Activated gamma-delta T cell treated with anti-CD3 and anti-CD28 coated beads, Interleukin-2, amount 50 U/mL, for 16 hours (primary cell): ENCODE measurements at regions not wholly inside any gene's neighbourhood (a gene's known extent, or its start where the extent isn't known, plus 50 kb on each side); places are given as distances from the start of the nearest gene placed in this dataset.
"Not testable (repeated sequence)": the region's sequence is repeated elsewhere in the genome, so short reads cannot be mapped to it uniquely, and the experiment has no call there.

Experiments used
- DNase-seq: peaks from one replicate; pipeline ENCODE4 v3.0.0-alpha.2; 2020; ENCODE audit warnings: low read depth

GRCh38 chr2:143850084-143850483 is 669.8 kb downstream of the ZEB2 start:
- DNase-seq: no peak

- no peak for DNase-seq
Measured at GRCh38 chr2:143847257-143847656, 672.7 kb downstream of the ZEB2 start.

GRCh38 chr2:143844986-143845385 is 674.9 kb downstream of the ZEB2 start:
- no peak for DNase-seq

GRCh38 chr2:143843686-143844085 is 676.2 kb downstream of the ZEB2 start:
- DNase-seq: no peak

- no peak for DNase-seq
Measured at GRCh38 chr2:143842836-143843235, 677.1 kb downstream of the ZEB2 start.

GRCh38 chr2:143841935-143842334 is 678.0 kb downstream of the ZEB2 start:
- no peak for DNase-seq

GRCh38 chr2:143840601-143841000 is 679.3 kb downstream of the ZEB2 start:
- no peak for DNase-seq

GRCh38 chr2:143840194-143840593 is 679.7 kb downstream of the ZEB2 start:
- no peak for DNase-seq

GRCh38 chr2:143839456-143839855 is 680.5 kb downstream of the ZEB2 start:
- no peak for DNase-seq

GRCh38 chr2:143837055-143837454 is 682.9 kb downstream of the ZEB2 start:
- DNase-seq: not testable (repeated sequence)

GRCh38 chr2:143835481-143835880 is 684.4 kb downstream of the ZEB2 start:
- DNase-seq: no peak

GRCh38 chr2:143833015-143833660 is 686.8 kb downstream of the ZEB2 start:
- DNase-seq: no peak

- no peak for DNase-seq
Measured at GRCh38 chr2:143830476-143830875, 689.4 kb downstream of the ZEB2 start.

- no peak for DNase-seq
Measured at GRCh38 chr2:143828763-143829537, 691.0 kb downstream of the ZEB2 start.

- no peak for DNase-seq
Measured at GRCh38 chr2:143824791-143825190, 695.1 kb downstream of the ZEB2 start.

- DNase-seq: no peak
Measured at GRCh38 chr2:143823876-143824275, 694.7 kb downstream of the ARHGAP15 start.

- no peak for DNase-seq
Measured at GRCh38 chr2:143823296-143823695, 694.1 kb downstream of the ARHGAP15 start.

- no peak for DNase-seq
Measured at GRCh38 chr2:143822736-143823135, 693.5 kb downstream of the ARHGAP15 start.

GRCh38 chr2:143819764-143820163 is 690.5 kb downstream of the ARHGAP15 start:
- no peak for DNase-seq

- no peak for DNase-seq
Measured at GRCh38 chr2:143819190-143819735, 690.0 kb downstream of the ARHGAP15 start.
